ENCODE measurements at regions not wholly inside any gene's neighbourhood (a gene's known extent, or its start where the extent isn't known, plus 50 kb on each side); places are given as distances from the start of the nearest gene placed in this dataset.

DNA sequence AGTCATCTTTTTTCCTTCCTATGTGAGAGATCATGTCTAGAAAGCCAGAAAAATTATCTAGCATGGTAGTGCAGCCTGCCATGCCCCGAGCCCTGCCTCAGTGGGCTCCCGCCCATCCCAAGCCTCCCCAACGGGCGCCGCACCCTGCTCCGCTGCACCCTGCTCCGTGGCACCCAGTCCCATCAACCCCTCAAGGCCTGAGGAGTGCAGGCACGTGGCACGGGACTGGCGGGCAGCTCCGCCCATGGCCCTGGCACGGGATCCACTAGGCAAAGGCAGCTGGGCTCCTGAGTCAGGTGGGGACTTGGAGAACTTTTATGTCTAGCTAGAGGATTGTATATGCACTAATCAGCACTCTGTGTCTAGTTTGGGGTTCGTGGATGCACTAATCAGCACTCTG is 83.4 kb upstream of the COL3A1 start:
- TF ChIP-seq, protein P1, sequence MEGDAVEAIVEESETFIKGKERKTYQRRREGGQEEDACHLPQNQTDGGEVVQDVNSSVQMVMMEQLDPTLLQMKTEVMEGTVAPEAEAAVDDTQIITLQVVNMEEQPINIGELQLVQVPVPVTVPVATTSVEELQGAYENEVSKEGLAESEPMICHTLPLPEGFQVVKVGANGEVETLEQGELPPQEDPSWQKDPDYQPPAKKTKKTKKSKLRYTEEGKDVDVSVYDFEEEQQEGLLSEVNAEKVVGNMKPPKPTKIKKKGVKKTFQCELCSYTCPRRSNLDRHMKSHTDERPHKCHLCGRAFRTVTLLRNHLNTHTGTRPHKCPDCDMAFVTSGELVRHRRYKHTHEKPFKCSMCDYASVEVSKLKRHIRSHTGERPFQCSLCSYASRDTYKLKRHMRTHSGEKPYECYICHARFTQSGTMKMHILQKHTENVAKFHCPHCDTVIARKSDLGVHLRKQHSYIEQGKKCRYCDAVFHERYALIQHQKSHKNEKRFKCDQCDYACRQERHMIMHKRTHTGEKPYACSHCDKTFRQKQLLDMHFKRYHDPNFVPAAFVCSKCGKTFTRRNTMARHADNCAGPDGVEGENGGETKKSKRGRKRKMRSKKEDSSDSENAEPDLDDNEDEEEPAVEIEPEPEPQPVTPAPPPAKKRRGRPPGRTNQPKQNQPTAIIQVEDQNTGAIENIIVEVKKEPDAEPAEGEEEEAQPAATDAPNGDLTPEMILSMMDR (IDR thresholded peaks at IDR 0.05): no peak
- no peak for TF ChIP-seq POLR2A (IDR thresholded peaks at IDR 0.05)
